ENCODE measurements at regions not wholly inside any gene's neighbourhood (a gene's known extent, or its start where the extent isn't known, plus 50 kb on each side); places are given as distances from the start of the nearest gene placed in this dataset.

DNA sequence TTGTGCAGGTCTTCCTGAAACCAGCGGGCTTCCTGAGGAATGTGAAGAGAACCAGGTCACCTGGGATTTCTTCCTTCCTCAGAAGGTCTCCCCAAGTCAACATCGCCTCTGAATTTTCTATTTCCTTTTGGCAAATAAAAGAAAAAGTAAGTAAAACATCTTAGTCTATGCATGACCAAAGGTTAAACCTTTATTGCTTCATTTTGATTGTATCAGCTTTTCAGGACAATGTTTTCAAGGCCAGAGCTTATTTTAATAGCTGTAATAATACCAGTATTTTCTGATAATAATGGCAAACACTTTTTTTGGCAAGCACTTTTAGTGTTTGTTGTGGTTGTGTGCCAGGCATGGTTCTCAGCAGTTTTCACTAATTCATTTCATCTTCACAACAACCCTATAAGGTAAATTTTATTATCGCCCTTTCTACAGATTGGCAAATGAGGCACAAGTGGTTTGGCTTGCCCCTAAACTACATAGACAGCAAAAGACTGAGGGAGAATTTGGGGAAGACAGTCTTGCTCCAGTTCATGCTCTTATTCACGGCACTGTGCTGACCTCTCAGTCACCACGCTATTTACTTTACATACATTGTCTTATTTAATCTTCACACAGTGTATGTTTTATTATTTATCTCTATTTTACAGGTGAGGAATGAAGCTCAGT lies 110.4 kb downstream of the RPL22L1 start:
- ChIA-PET POLR2A (interaction anchor here (1.4 kb wide), 2 partner anchors 9 to 12 kb away, joined by 4 to 5 read pairs; no protein-coding TSS in a partner anchor), CTCF (ENCODE audit: unreplicated experiment) (no interaction called here)
- intact Hi-C loops (cut with micrococcal nuclease; ENCODE audit: unreplicated experiment), result no loop called here
- Histone ChIP-seq H3K4me2 (ENCODE audit: low read length) (no peak overlapping the region), H3K79me2 (ENCODE audit: insufficient read depth, low read depth, low read length) (no peaks in the 10 kb centered on the region), H3K9me2 (ENCODE audit: insufficient read depth, low read length) (no peaks in the 10 kb centered on the region), H4K20me1 (ENCODE audit: insufficient read depth, low read length) (no peaks in the 10 kb centered on the region), H3K4me3 (ENCODE audit: low read depth, low read length, poor library complexity, severe bottlenecking) (no peak overlapping the region), H3K9me3 (ENCODE audit: low read length) (no peaks in the 10 kb centered on the region), H2AFZ (ENCODE audit: low read length) (no peak overlapping the region), H3K4me1 (ENCODE audit: insufficient read depth, low read length, poor library complexity, severe bottlenecking) (no peaks in the 10 kb centered on the region), H3K27ac (ENCODE audit: low read depth, low read length, poor library complexity, severe bottlenecking) (no peak overlapping the region), H3K36me3 (ENCODE audit: insufficient read depth, low read length) (no peaks in the 10 kb centered on the region)
- BruUV-seq (replicated peaks), result no TSS peak
- no peak for DNase-seq (ENCODE audit: low spot score)
- TF ChIP-seq, protein P1, sequence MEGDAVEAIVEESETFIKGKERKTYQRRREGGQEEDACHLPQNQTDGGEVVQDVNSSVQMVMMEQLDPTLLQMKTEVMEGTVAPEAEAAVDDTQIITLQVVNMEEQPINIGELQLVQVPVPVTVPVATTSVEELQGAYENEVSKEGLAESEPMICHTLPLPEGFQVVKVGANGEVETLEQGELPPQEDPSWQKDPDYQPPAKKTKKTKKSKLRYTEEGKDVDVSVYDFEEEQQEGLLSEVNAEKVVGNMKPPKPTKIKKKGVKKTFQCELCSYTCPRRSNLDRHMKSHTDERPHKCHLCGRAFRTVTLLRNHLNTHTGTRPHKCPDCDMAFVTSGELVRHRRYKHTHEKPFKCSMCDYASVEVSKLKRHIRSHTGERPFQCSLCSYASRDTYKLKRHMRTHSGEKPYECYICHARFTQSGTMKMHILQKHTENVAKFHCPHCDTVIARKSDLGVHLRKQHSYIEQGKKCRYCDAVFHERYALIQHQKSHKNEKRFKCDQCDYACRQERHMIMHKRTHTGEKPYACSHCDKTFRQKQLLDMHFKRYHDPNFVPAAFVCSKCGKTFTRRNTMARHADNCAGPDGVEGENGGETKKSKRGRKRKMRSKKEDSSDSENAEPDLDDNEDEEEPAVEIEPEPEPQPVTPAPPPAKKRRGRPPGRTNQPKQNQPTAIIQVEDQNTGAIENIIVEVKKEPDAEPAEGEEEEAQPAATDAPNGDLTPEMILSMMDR (conservative IDR thresholded peaks at IDR 0.05; ENCODE audit: low read length), result no peak
- no peak for TF ChIP-seq EZH2phosphoT487 (IDR thresholded peaks at IDR 0.05; ENCODE audit: borderline replicate concordance, low read depth, low read length)

DNA sequence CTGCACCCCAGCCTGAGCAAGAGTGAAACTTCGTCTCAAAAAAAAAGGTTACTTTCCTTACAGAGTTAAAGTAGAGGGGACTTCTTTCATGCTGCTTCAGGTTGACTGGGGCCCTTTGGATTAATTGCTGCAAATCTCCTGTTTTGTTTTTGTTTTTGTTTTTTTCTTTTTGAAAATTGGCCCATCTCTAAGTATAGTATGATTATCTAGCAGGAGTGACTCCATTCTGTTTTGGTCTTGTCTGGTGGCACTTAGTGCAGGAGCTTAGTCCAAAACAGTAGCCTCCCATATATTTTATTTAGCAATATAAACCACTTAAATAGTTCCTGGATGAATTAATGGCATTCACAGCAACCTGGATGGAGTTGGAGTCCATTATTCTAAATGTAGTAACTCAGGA lies 113.0 kb downstream of the RPL22L1 start:
- H3K9me3 ChIP-seq (ENCODE audit: low read length), result no peaks in the 10 kb centered on the region
- ChIA-PET CTCF (ENCODE audit: unreplicated experiment) (no interaction called here), POLR2A (interaction anchor here (0.5 kb wide), 1 partner anchor 74 kb away, joined by 3 read pairs; no protein-coding TSS in a partner anchor)
- no peak overlapping the region for H3K27ac ChIP-seq (ENCODE audit: low read depth, low read length, poor library complexity, severe bottlenecking)
- BruUV-seq (replicated peaks), result no TSS peak
- H3K4me1 ChIP-seq (ENCODE audit: insufficient read depth, low read length, poor library complexity, severe bottlenecking), result no peaks in the 10 kb centered on the region
- H3K4me3 ChIP-seq (ENCODE audit: low read depth, low read length, poor library complexity, severe bottlenecking), result no peak overlapping the region
- H3K4me2 ChIP-seq (ENCODE audit: low read length), result no peak overlapping the region
- no peak for TF ChIP-seq EZH2phosphoT487 (IDR thresholded peaks at IDR 0.05; ENCODE audit: borderline replicate concordance, low read depth, low read length)
- TF ChIP-seq, protein P1 (conservative IDR thresholded peaks at IDR 0.05; ENCODE audit: low read length), result no peak
- intact Hi-C loops (cut with micrococcal nuclease; ENCODE audit: unreplicated experiment), result no loop called here
- H3K79me2 ChIP-seq (ENCODE audit: insufficient read depth, low read depth, low read length), result no peaks in the 10 kb centered on the region
- no peaks in the 10 kb centered on the region for H3K36me3 ChIP-seq (ENCODE audit: insufficient read depth, low read length)
- no peak for DNase-seq (ENCODE audit: low spot score)
- H2AFZ ChIP-seq (ENCODE audit: low read length), result no peak overlapping the region
- H4K20me1 ChIP-seq (ENCODE audit: insufficient read depth, low read length), result no peaks in the 10 kb centered on the region
- no peaks in the 10 kb centered on the region for H3K9me2 ChIP-seq (ENCODE audit: insufficient read depth, low read length)

DNA sequence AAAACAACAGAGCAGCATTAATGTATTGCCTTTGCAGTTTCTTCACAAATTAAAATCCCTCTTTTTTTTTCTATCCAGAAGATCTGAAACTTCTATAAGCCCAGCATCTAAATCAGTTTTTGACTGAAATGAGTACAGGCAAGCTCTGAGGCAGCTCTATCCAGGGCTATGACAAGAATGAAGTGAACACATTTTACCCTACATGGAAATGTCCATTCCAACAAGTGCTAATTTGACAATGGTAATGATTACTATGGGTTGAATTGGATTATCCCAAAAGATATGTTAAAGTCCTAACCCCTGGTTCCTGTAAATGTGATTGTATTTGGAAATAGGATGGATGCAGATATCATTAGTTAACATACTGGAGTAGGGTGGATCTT lies 115.7 kb downstream of the RPL22L1 start:
- H3K4me2 ChIP-seq (ENCODE audit: low read length), result no peak overlapping the region
- H3K4me3 ChIP-seq (ENCODE audit: low read depth, low read length, poor library complexity, severe bottlenecking), result no peak overlapping the region
- H3K4me1 ChIP-seq (ENCODE audit: insufficient read depth, low read length, poor library complexity, severe bottlenecking), result no peaks in the 10 kb centered on the region
- no peak overlapping the region for H3K27ac ChIP-seq (ENCODE audit: low read depth, low read length, poor library complexity, severe bottlenecking)
- H3K9me3 ChIP-seq (ENCODE audit: low read length), result no peaks in the 10 kb centered on the region
- intact Hi-C loops (cut with micrococcal nuclease; ENCODE audit: unreplicated experiment), result no loop called here
- POLR2A ChIA-PET, result interaction anchor here (0.6 to 1.4 kb wide), 2 partner anchors 11 to 981 kb away, joined by 3 to 6 read pairs; no protein-coding TSS in a partner anchor
- TF ChIP-seq EZH2phosphoT487 (IDR thresholded peaks at IDR 0.05; ENCODE audit: borderline replicate concordance, low read depth, low read length), result no peak
- TF ChIP-seq, protein P1 (conservative IDR thresholded peaks at IDR 0.05; ENCODE audit: low read length), result no peak
- no peaks in the 10 kb centered on the region for H4K20me1 ChIP-seq (ENCODE audit: insufficient read depth, low read length)
- CTCF ChIA-PET (ENCODE audit: unreplicated experiment), result no interaction called here
- no peaks in the 10 kb centered on the region for H3K9me2 ChIP-seq (ENCODE audit: insufficient read depth, low read length)
- no TSS peak for BruUV-seq (replicated peaks)
- H3K79me2 ChIP-seq (ENCODE audit: insufficient read depth, low read depth, low read length), result no peaks in the 10 kb centered on the region
- no peak overlapping the region for H2AFZ ChIP-seq (ENCODE audit: low read length)
- H3K36me3 ChIP-seq (ENCODE audit: insufficient read depth, low read length), result no peaks in the 10 kb centered on the region
- DNase-seq (ENCODE audit: low spot score), result no peak

Measured in OCI-LY7 (cell line).